ENCODE measurements at regions not wholly inside any gene's neighbourhood (a gene's known extent, or its start where the extent isn't known, plus 50 kb on each side); places are given as distances from the start of the nearest gene placed in this dataset.

GRCh38 chr4:180962268-180962667 lies 1280.9 kb upstream of the TENM3 start:
- ChIA-PET CTCF (interaction anchor here (0.8 kb wide), 1 partner anchor 12 kb away, joined by 3 read pairs; no protein-coding TSS in a partner anchor), POLR2A (ENCODE audit: unreplicated experiment) (no interaction called here)
- dilution Hi-C loops (cut with HindIII; ENCODE audit: low sequenced_read_pairs, unreplicated experiment): loop anchor here (25.0 kb wide), 1 partner anchor 300 kb away; no protein-coding TSS in a partner anchor
- H3K79me1 ChIP-seq (ENCODE audit: low read depth in 1 of 2, low read length in 2 of 2): no peaks in the 10 kb centered on the region
- no peak overlapping the region for H3K4me3 ChIP-seq (ENCODE audit: insufficient read depth, low read depth, low read length)
- no peak overlapping the region for H4K5ac ChIP-seq (ENCODE audit: low read depth, low read length)
- no peaks in the 10 kb centered on the region for H3K4me1 ChIP-seq (ENCODE audit: control insufficient read depth, insufficient read depth, low read length)
- no peak overlapping the region for H3K23ac ChIP-seq (ENCODE audit: low read depth, low read length)
- no peak overlapping the region for H2AFZ ChIP-seq (replicated peaks; ENCODE audit: low read length, poor library complexity)
- no peaks in the 10 kb centered on the region for H3K27me3 ChIP-seq (ENCODE audit: control insufficient read depth, insufficient read depth, low read length)
- H3K56ac ChIP-seq (ENCODE audit: extremely low read depth, insufficient read depth, low read length): no peak overlapping the region
- H2AK5ac ChIP-seq (ENCODE audit: low read depth, low read length): no peak overlapping the region
- H3K36me3 ChIP-seq (ENCODE audit: control insufficient read depth, insufficient read depth, low read length): no peaks in the 10 kb centered on the region
- H2BK15ac ChIP-seq (ENCODE audit: low read depth, low read length): no peak overlapping the region
- H3K27ac ChIP-seq (ENCODE audit: insufficient read depth, low read length): no peak overlapping the region
- TF ChIP-seq BHLHE40 (IDR thresholded peaks at IDR 0.05; ENCODE audit: low read depth, low read length) (no peak), NFE2L2 (IDR thresholded peaks at IDR 0.05; ENCODE audit: low read depth, low read length) (no peak)
- ATAC-seq (ENCODE audit: low read depth): no peak
- H4K91ac ChIP-seq (ENCODE audit: insufficient read depth, low read depth, low read length): no peak overlapping the region
- H3K4me2 ChIP-seq (ENCODE audit: low read depth, low read length): no peak overlapping the region
- no CpG with 5 or more reads among the region's 3 CpGs for WGBS, 2 experiments (ENCODE audit: extremely low coverage in 2 of 2, insufficient read length in 1 of 2)
- H2AK9ac ChIP-seq (replicated peaks; ENCODE audit: low read depth, low read length, poor library complexity): no peak overlapping the region
- no peak overlapping the region for H2BK20ac ChIP-seq (ENCODE audit: low read depth, low read length)
- no peak overlapping the region for H3K9ac ChIP-seq (ENCODE audit: low read depth, low read length)
- no peak overlapping the region for H3K18ac ChIP-seq (ENCODE audit: low read depth, low read length)
- H4K20me1 ChIP-seq (ENCODE audit: insufficient read depth, low read length): no peaks in the 10 kb centered on the region
- no peak overlapping the region for H4K8ac ChIP-seq (ENCODE audit: low read depth in 2 of 2, low read length in 2 of 2)
- intact Hi-C loops (cut with micrococcal nuclease): no loop called here
- DNase-seq: no peak
- H3K9me1 ChIP-seq (ENCODE audit: insufficient read depth, low read length): no peaks in the 10 kb centered on the region
- no peaks in the 10 kb centered on the region for H3K9me3 ChIP-seq (ENCODE audit: control insufficient read depth, insufficient read depth, low read length)
- BruUV-seq (replicated peaks): no TSS peak
- H3K14ac ChIP-seq (replicated peaks; ENCODE audit: low read depth, low read length): no peak overlapping the region
- no peak overlapping the region for H3K4ac ChIP-seq (ENCODE audit: low read depth, low read length)
- in situ Hi-C loops (cut with MboI; ENCODE audit: low sequenced_read_pairs): no loop called here
- no peak overlapping the region for H2BK120ac ChIP-seq (ENCODE audit: low read depth, low read length)
- H2BK5ac ChIP-seq (ENCODE audit: low read depth, low read length, poor library complexity, severe bottlenecking): no peak overlapping the region

Data from IMR-90 (cell line).